GM18870 (cell line): ENCODE measurements at regions not wholly inside any gene's neighbourhood (a gene's known extent, or its start where the extent isn't known, plus 50 kb on each side); places are given as distances from the start of the nearest gene placed in this dataset.
A peak's percentile ranks its signal among the peaks of the same experiment; 100 is the strongest.

Experiments used
- ATAC-seq: cut with Tn5 transposase; IDR thresholded peaks from one replicate; pipeline ENCODE4 v1.9.1; 2021; ENCODE audit warnings: moderate library complexity; ENCODE audit not compliant: unreplicated experiment

DNA sequence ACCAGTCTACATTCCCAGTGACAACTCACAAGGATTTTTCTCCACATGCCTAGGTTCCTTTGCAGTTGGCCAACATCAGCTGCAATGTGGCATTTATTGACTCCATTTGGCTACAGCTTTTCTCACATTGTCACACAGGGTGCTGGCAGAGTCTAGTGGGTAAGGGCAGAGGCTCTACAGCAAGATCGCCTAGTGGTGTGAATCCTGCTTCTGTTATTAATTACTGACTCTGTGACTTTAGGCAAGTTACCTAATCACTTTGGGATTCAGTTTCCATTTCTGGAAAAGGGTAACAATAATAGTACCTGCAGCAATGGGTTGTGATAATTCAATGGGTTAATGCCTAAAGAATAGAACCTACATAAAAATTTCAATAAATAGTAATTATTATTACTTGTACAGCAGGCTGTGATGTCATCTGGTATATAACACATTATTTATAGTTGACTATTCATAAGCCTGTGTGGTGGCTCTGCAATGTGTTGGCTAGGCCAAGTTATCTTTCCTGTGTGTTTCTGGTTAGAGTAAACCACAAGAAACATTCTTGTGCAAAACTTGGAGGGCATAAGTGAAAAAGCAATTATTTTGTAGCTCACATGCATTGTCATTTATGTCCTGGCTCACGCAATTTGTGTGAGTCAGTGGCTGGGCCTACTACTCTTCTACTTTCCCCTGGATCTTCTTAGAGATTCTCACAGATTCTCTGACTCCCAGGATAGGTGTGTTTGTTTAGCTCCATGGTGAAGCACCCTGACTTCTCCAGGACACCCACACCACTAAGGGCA lies 59.5 kb downstream of the PTGS2 start:
- ATAC-seq: no peak

- ATAC-seq: peak; percentile 99
These were observed 61.6 kb downstream of the PTGS2 start for GRCh38 chr1:186618401-186619170.

- ATAC-seq: peak; percentile 2
These were observed 62.3 kb downstream of the PTGS2 start for GRCh38 chr1:186617926-186618325.

DNA sequence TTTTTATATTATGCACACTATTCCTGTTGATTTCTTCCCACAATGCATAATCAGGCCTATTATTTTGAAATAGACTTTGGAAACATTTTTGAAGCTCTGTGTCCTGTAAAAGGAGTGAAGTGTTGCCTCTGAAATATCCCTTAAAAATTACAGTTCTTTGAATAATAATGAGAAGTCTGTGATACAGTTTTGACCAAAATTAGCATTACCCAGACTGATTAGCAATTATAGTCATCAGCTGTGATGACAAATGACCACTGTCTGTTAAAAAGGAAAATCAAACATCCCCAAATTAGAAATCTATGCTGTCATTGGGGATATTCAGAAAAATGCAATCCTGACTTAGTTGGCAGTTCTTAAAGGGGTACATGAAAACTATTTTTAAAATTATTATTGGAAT lies 63.7 kb downstream of the PTGS2 start:
- ATAC-seq: no peak

GRCh38 chr1:186615332-186615731 lies 64.9 kb downstream of the PTGS2 start:
- no peak for ATAC-seq

DNA sequence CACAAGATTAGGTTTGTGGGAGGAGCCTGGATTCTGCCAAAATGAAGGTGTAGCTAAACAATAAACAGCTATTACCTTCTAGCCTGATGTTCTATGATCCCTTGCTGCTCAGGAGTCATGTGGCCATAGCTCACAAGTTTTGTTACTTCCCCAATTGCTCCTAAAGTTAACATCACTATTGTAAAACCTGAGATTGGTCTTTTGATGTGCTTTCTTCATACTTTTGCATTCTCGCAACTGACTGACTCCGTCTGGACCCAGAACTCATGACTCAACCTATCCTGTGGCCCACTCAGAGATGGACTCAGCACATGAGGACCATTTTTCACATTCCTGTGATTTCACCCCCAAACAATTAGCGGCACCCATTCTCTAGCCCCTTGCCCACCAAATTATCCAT lies 69.1 kb downstream of the PTGS2 start:
- no peak for ATAC-seq

GRCh38 chr1:186609183-186609582 lies 71.0 kb downstream of the PTGS2 start:
- no peak for ATAC-seq

- ATAC-seq: peak; percentile 83
These were observed 74.4 kb downstream of the PTGS2 start for GRCh38 chr1:186605762-186606350.

DNA sequence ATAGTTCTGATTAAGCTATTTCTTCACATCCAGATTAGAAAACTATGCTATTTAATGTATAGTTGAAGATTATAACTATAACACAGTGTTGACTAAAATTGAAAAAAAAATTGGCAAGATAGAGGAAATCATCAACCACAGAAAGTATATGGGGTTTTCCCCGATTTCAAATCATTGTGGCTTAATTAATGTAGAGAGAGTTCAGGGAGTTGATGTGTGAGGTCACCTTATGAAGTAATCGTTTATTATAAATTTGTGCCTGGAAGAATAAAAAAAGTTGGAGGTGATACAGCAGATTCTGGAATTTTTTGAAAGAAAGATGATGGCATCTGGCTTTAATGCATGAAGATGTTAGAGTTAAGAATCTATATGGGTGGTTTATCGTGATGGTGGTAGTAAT lies 84.3 kb downstream of the PTGS2 start:
- ATAC-seq: peak; percentile 87

DNA sequence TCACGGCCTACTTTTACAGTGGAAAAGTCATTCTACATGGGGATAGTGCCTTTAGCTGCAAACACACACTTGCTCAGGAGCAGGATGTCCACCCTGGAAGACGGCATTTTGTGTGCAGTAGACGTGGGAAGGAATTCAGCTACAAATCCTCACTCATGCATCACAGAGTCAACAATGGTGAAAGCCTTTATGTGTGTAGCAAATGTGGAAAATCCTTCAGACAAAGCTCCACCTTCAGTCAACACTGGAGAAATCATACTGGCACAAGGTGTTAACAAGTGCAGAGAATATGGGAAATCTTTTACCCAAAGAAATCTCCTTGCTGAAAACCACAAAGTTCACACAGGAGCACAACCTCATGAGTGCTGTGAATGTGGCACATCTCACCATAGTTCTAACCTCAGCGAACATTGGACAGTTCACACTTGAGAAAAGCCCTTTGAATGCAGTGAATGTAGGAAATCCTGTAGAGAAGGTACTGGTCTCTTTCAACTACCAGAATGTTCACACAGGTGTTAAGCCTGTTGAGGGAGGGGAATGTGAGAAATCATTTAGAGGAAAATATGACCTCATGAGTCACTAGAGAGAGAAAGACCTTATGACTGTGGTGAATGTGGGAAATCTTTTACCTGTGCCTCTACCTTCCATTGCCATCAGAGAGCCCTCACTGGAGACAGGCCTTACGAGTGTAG lies 101.8 kb downstream of the PTGS2 start:
- ATAC-seq: no peak

DNA sequence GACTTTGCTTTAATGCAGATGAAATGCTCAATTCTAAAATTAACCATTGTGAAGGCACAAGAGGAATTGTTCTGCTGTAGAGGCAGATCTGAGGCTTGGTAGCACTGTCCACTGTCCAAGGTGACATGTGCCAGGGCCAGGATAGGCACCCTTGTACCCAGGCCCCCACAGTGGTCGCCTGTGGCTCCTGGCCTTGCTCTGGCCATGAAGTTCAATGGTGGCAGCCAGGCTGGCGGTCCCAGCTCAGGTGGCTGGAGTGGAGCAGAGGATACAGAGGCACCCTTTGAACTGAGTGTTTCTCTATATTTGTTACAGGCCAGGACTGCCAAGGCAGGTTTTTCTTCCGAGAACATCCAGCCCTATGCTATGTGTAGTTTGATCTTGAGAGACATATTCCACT lies 102.6 kb downstream of the PTGS2 start:
- ATAC-seq: no peak

- no peak for ATAC-seq
These were observed 103.0 kb downstream of the PTGS2 start for GRCh38 chr1:186577216-186577615.

DNA sequence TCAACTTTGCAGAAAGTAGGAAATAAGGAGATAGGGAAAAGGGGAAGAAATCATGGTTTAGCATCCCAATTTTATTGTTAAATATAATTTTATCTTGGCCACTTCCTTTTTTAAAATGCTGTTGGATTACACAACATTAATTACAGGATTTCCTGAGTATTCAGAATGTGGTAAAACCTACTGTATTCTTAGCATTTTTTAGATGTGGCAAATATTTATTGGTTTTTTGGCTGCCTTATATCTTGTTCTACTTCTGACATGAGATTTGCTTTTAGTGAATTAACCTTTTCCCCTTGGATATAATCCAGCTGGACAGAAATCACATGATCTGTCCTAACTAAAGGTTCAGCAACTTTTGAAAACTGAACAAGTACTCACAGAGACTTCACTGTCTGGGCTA lies 104.9 kb downstream of the PTGS2 start:
- no peak for ATAC-seq

GRCh38 chr1:186574926-186575325 lies 105.3 kb downstream of the PTGS2 start:
- ATAC-seq: no peak

- no peak for ATAC-seq
These were observed 107.7 kb downstream of the PTGS2 start for GRCh38 chr1:186572509-186572908.

DNA sequence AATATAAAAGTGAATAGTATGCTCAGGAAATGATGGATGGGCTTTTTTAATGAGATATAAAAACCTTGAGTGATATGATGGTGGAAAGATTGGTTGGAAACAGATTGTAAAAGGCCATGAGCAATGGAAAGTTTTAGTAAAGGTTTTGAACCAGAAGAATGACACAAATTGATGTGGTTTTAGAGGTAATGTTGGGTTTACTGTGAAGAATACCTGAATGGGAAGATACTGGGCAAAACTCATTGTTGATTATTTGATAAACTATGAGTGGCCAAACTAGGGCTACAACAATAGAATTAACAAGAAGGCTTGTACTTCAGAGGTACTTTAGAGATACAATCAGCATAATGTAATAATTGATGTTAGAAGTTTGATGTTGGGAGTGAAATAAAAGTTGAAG lies 108.5 kb downstream of the PTGS2 start:
- no peak for ATAC-seq

- ATAC-seq: no peak
These were observed 108.9 kb upstream of the PDC start for GRCh38 chr1:186569856-186570255.

GRCh38 chr1:186568221-186568620 lies 107.3 kb upstream of the PDC start:
- no peak for ATAC-seq

- ATAC-seq: no peak
These were observed 105.4 kb upstream of the PDC start for GRCh38 chr1:186566140-186566855.

DNA sequence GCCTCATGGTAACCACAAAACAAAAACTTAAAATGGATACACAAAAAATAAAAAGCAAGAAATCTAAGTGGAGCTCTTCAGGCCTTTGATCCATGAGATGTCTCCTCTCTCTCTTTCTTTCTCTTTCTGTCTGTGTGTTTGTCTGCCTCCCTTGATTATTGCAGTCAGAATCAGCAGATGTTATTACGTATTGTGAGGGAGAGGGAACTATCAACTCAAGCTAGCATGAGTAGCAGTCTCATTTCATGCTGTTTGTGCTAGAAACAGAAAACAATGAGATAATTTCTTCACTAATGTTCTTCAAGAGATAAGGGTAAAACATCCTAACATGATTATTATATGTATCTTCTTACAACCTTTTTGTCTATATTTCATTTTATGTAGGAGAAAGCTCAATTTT lies 103.7 kb upstream of the PDC start:
- no peak for ATAC-seq

DNA sequence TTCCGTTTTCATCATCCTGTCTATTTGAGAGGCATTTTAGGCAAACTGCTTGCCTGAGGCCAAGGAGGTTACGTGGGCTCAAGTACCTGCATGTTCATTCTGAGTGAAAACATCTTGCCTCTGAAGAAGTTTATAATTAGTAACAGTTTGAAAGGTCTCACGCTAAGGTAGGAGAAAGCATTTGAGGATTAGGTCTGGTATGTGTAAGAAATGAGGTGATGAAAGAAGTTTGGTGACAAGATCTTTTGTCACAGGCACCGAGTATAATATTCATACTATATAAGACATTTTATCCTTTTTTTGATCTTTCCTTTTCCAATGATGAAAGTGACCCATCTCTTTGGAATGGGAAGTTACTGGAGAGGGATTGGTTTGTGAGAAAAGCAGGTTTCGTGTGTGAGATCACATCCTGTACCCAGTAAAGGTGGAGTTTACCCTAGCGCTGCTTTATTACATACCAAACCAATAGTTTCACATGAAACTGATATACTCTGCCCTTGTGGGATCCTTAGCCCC lies 98.7 kb upstream of the PDC start:
- ATAC-seq: peak; percentile 43
